Neural cell (in vitro differentiated cells): ENCODE measurements at regions not wholly inside any gene's neighbourhood (a gene's known extent, or its start where the extent isn't known, plus 50 kb on each side); places are given as distances from the start of the nearest gene placed in this dataset.

Experiments used
- H2AFZ ChIP-seq: fragments of 200-600, 300-800 bp; sonication (generic), shearing (Covaris generic); 2 replicates; pipeline ENCODE4 v1.6.0; 2014; ENCODE audit warnings: low read depth, mild to moderate bottlenecking, antibody characterized with exemption, low read length, moderate library complexity
- H3F3A ChIP-seq: fragments of 200-600 bp; shearing (Covaris generic); 2 replicates; pipeline ENCODE4 v1.6.1; 2016; ENCODE audit warnings: mild to moderate bottlenecking, moderate library complexity, mixed read lengths, antibody characterized with exemption, low read length; ENCODE audit not compliant: insufficient read depth, poor library complexity, severe bottlenecking
- H3K27ac ChIP-seq: fragments of 200-600, 300-800 bp; sonication (generic), shearing (Covaris generic); 2 replicates; pipeline ENCODE4 v1.5.1; 2014; ENCODE audit warnings: mild to moderate bottlenecking, low read length, moderate library complexity
- H3K27me3 ChIP-seq: fragments of 300-800, 200-600 bp; sonication (generic), shearing (Covaris generic); 2 replicates; pipeline ENCODE4 v1.6.0; 2014; ENCODE audit warnings: mild to moderate bottlenecking, low read depth, low read length, moderate library complexity; ENCODE audit not compliant: insufficient read depth
- H3K36me3 ChIP-seq: fragments of 300-800, 200-600 bp; sonication (generic), shearing (Covaris generic); 2 replicates; pipeline ENCODE4 v1.5.1; 2014; ENCODE audit warnings: mild to moderate bottlenecking, antibody characterized with exemption, low read length, moderate library complexity; ENCODE audit not compliant: insufficient read depth
- H3K4me2 ChIP-seq: fragments of 300-800, 200-600 bp; sonication (generic), shearing (Covaris generic); 2 replicates; pipeline ENCODE4 v1.6.0; 2014; ENCODE audit warnings: mild to moderate bottlenecking, low read length
- H3K4me3 ChIP-seq: fragments of 300-800, 200-600 bp; sonication (generic), shearing (Covaris generic); 2 replicates; pipeline ENCODE4 v1.5.1; 2014; ENCODE audit warnings: mild to moderate bottlenecking, low read length, moderate library complexity
- H3K79me2 ChIP-seq: fragments of 200-600 bp; shearing (Covaris generic); replicated peaks from 2 replicates; pipeline ENCODE4 v1.6.0; 2014; ENCODE audit warnings: mild to moderate bottlenecking, low read length, moderate library complexity; ENCODE audit not compliant: insufficient read depth
- H3K9ac ChIP-seq: fragments of 300-800, 200-600 bp; sonication (generic), shearing (Covaris generic); 2 replicates; pipeline ENCODE4 v1.6.1; 2016; ENCODE audit warnings: mild to moderate bottlenecking, low read length, mixed read lengths
- H3K9me2 ChIP-seq: fragments of 200-600 bp; shearing (Covaris generic); 2 replicates; pipeline ENCODE4 v1.6.1; 2016; ENCODE audit warnings: mild to moderate bottlenecking, low read length, mixed read lengths; ENCODE audit not compliant: insufficient read depth
- H3K9me3 ChIP-seq: fragments of 200-600, 300-800 bp; sonication (generic), shearing (Covaris generic); 2 replicates; pipeline ENCODE4 v1.6.1; 2016; ENCODE audit warnings: mild to moderate bottlenecking, mixed run types, low read length, moderate library complexity, mixed read lengths
- H4K20me1 ChIP-seq: fragments of 200-600 bp; shearing (Covaris generic); 2 replicates; pipeline ENCODE4 v1.6.1; 2016; ENCODE audit warnings: mild to moderate bottlenecking, mixed run types; ENCODE audit not compliant: insufficient read depth
- EP300 ChIP-seq: fragments of 450-650 bp; conservative IDR thresholded peaks from 2 replicates; pipeline ENCODE4 v1.6.1; 2014; ENCODE audit warnings: antibody characterized with exemption, mild to moderate bottlenecking, moderate library complexity; ENCODE audit not compliant: poor library complexity, severe bottlenecking
- EZH2 ChIP-seq: fragments of 200-600, 300-800 bp; shearing (Covaris generic), sonication (generic); IDR thresholded peaks from 2 replicates; pipeline ENCODE4 v1.6.1; 2014; ENCODE audit warnings: antibody characterized with exemption, low read length, borderline replicate concordance, mild to moderate bottlenecking; ENCODE audit not compliant: insufficient read depth, poor library complexity, severe bottlenecking
- MXI1 ChIP-seq: fragments of 450-650 bp; conservative IDR thresholded peaks from 2 replicates; pipeline ENCODE4 v1.6.1; 2014; ENCODE audit warnings: antibody characterized with exemption, mild to moderate bottlenecking; ENCODE audit not compliant: poor library complexity, severe bottlenecking
- POLR2AphosphoS5 ChIP-seq: IDR thresholded peaks from 2 replicates; pipeline ENCODE4 v1.6.1; 2012
- RAD21 ChIP-seq: fragments of 450-650 bp; conservative IDR thresholded peaks from 2 replicates; pipeline ENCODE4 v1.6.1; 2014; ENCODE audit warnings: antibody characterized with exemption, mild to moderate bottlenecking, moderate library complexity
- REST ChIP-seq: IDR thresholded peaks from 2 replicates; pipeline ENCODE4 v1.6.1; 2012; ENCODE audit warnings: borderline replicate concordance
- SMC3 ChIP-seq: fragments of 450-650 bp; conservative IDR thresholded peaks from 2 replicates; pipeline ENCODE4 v1.6.1; 2014; ENCODE audit warnings: antibody characterized with exemption, mild to moderate bottlenecking, moderate library complexity; ENCODE audit not compliant: poor library complexity
- TAF1 ChIP-seq: IDR thresholded peaks from 2 replicates; pipeline ENCODE4 v1.6.1; 2012; ENCODE audit warnings: low read depth
- TF ChIP-seq, protein P1 (sequence below): fragments of 450-650 bp; IDR thresholded peaks from 2 replicates; pipeline ENCODE4 v1.5.1; 2014; ENCODE audit warnings: antibody characterized with exemption, mild to moderate bottlenecking, moderate library complexity; ENCODE audit not compliant: poor library complexity, severe bottlenecking

- Histone ChIP-seq H3K79me2 (no peaks in the 10 kb centered on the region), H3F3A (no peaks in the 10 kb centered on the region), H3K36me3 (no peaks in the 10 kb centered on the region), H3K27me3 (no peaks in the 10 kb centered on the region), H3K9ac (no peak overlapping the region), H3K4me3 (no peak overlapping the region), H4K20me1 (no peaks in the 10 kb centered on the region), H3K9me3 (no peaks in the 10 kb centered on the region), H3K9me2 (no peaks in the 10 kb centered on the region), H3K27ac (no peak overlapping the region), H2AFZ (no peak overlapping the region), H3K4me2 (no peak overlapping the region)
- TF ChIP-seq SMC3 = no peak
- no peak for TF ChIP-seq MXI1
- no peak for TF ChIP-seq TAF1
- TF ChIP-seq EP300 = no peak
- TF ChIP-seq, protein P1, sequence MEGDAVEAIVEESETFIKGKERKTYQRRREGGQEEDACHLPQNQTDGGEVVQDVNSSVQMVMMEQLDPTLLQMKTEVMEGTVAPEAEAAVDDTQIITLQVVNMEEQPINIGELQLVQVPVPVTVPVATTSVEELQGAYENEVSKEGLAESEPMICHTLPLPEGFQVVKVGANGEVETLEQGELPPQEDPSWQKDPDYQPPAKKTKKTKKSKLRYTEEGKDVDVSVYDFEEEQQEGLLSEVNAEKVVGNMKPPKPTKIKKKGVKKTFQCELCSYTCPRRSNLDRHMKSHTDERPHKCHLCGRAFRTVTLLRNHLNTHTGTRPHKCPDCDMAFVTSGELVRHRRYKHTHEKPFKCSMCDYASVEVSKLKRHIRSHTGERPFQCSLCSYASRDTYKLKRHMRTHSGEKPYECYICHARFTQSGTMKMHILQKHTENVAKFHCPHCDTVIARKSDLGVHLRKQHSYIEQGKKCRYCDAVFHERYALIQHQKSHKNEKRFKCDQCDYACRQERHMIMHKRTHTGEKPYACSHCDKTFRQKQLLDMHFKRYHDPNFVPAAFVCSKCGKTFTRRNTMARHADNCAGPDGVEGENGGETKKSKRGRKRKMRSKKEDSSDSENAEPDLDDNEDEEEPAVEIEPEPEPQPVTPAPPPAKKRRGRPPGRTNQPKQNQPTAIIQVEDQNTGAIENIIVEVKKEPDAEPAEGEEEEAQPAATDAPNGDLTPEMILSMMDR = no peak
- no peak for TF ChIP-seq POLR2AphosphoS5
- TF ChIP-seq RAD21 = no peak
- no peak for TF ChIP-seq REST
- no peak for TF ChIP-seq EZH2
Measured at GRCh38 chr11:69956669-69957190, 121.4 kb upstream of the ANO1 start.

GRCh38 chr11:69957849-69958248 lies 120.3 kb upstream of the ANO1 start:
- no peak overlapping the region for H3K4me3 ChIP-seq
- no peaks in the 10 kb centered on the region for H3F3A ChIP-seq
- H3K27me3 ChIP-seq = no peaks in the 10 kb centered on the region
- no peak for TF ChIP-seq RAD21
- TF ChIP-seq EZH2 = no peak
- no peak for TF ChIP-seq MXI1
- H3K79me2 ChIP-seq = no peaks in the 10 kb centered on the region
- H4K20me1 ChIP-seq = no peaks in the 10 kb centered on the region
- no peaks in the 10 kb centered on the region for H3K9me2 ChIP-seq
- no peaks in the 10 kb centered on the region for H3K36me3 ChIP-seq
- no peak overlapping the region for H3K27ac ChIP-seq
- H3K9me3 ChIP-seq = no peaks in the 10 kb centered on the region
- H2AFZ ChIP-seq = no peak overlapping the region
- no peak overlapping the region for H3K4me2 ChIP-seq
- H3K9ac ChIP-seq = no peak overlapping the region

GRCh38 chr11:69958308-69958707 lies 119.8 kb upstream of the ANO1 start:
- H3K27me3 ChIP-seq = no peaks in the 10 kb centered on the region
- no peak overlapping the region for H3K9ac ChIP-seq
- H3K79me2 ChIP-seq = no peaks in the 10 kb centered on the region
- no peak overlapping the region for H2AFZ ChIP-seq
- no peaks in the 10 kb centered on the region for H3K36me3 ChIP-seq
- H3K9me2 ChIP-seq = no peaks in the 10 kb centered on the region
- H4K20me1 ChIP-seq = no peaks in the 10 kb centered on the region
- H3K4me2 ChIP-seq = no peak overlapping the region
- no peaks in the 10 kb centered on the region for H3K9me3 ChIP-seq
- H3F3A ChIP-seq = no peaks in the 10 kb centered on the region
- TF ChIP-seq RAD21 (no peak), MXI1 (no peak), EP300 (no peak)
- H3K4me3 ChIP-seq = no peak overlapping the region
- no peak overlapping the region for H3K27ac ChIP-seq
